ENCODE measurements at regions not wholly inside any gene's neighbourhood (a gene's known extent, or its start where the extent isn't known, plus 50 kb on each side); places are given as distances from the start of the nearest gene placed in this dataset.

GRCh38 chr5:125898851-125899405 is 524.3 kb upstream of the GRAMD2B start:
- ChIA-PET CTCF (no interaction called here), POLR2A (no interaction called here)
- H3K4me2 ChIP-seq (ENCODE audit: insufficient read depth, low read length) = no peak overlapping the region
- H3K36me3 ChIP-seq (ENCODE audit: control insufficient read depth in 2 of 2, extremely low read depth in 1 of 2, insufficient read depth in 2 of 2, low read length in 2 of 2) = no peaks in the 10 kb centered on the region
- no peak for FAIRE-seq
- no peaks in the 10 kb centered on the region for H3K9me3 ChIP-seq (replicated peaks; ENCODE audit: control insufficient read depth, insufficient read depth, low read length)
- H3K9ac ChIP-seq (replicated peaks; ENCODE audit: extremely low read depth, insufficient read depth, low read length) = no peak overlapping the region
- H3K79me2 ChIP-seq (ENCODE audit: control insufficient read depth, insufficient read depth, low read length) = no peaks in the 10 kb centered on the region
- H3K9me1 ChIP-seq (replicated peaks; ENCODE audit: control insufficient read depth, extremely low read depth, insufficient read depth, low read length) = no peaks in the 10 kb centered on the region
- intact Hi-C loops (cut with micrococcal nuclease) (no loop called here), dilution Hi-C loops (cut with MboI; ENCODE audit: extremely low pct_ligation_motif_present, low sequenced_read_pairs) (no loop called here)
- H3K4me1 ChIP-seq (ENCODE audit: control insufficient read depth, extremely low read depth, insufficient read depth, low read length) = no peaks in the 10 kb centered on the region
- no peak overlapping the region for H2AFZ ChIP-seq (ENCODE audit: low read depth, low read length)
- H3K27ac ChIP-seq (ENCODE audit: insufficient read depth, low read depth, low read length) = no peak overlapping the region
- BruUV-seq (replicated peaks) = no TSS peak
- H3K4me3 ChIP-seq (replicated peaks in 1 of 3; ENCODE audit: insufficient read depth in 1 of 3, low read depth in 1 of 3, low read length in 3 of 3) = no peak overlapping the region
- no peak for TF ChIP-seq MYC (IDR thresholded peaks at IDR 0.05; ENCODE audit: low read depth, low read length)
- H3K27me3 ChIP-seq (ENCODE audit: control insufficient read depth in 2 of 2, insufficient read depth in 2 of 2, low read length in 2 of 2) = no peaks in the 10 kb centered on the region
- H4K20me1 ChIP-seq (replicated peaks; ENCODE audit: control insufficient read depth, extremely low read depth, insufficient read depth, low read length) = no peaks in the 10 kb centered on the region
- no peak for DNase-seq (ENCODE audit: low read depth, low spot score)

GRCh38 chr5:125912028-125912427 is 511.2 kb upstream of the GRAMD2B start:
- no peaks in the 10 kb centered on the region for H3K79me2 ChIP-seq (ENCODE audit: control insufficient read depth, insufficient read depth, low read length)
- TF ChIP-seq MYC (IDR thresholded peaks at IDR 0.05; ENCODE audit: low read depth, low read length) (no peak), FOS (IDR thresholded peaks at IDR 0.05; ENCODE audit: borderline replicate concordance, insufficient read depth, low read length) (no peak), EZH2 (IDR thresholded peaks at IDR 0.05; ENCODE audit: borderline replicate concordance, low read depth, low read length, severe bottlenecking) (no peak), GATA2 (IDR thresholded peaks at IDR 0.05; ENCODE audit: insufficient read depth, insufficient read length, low read depth, low read length) (no peak), POLR2AphosphoS5 (IDR thresholded peaks at IDR 0.05; ENCODE audit: insufficient read depth, low read depth, low read length) (no peak), MAX (IDR thresholded peaks at IDR 0.05; ENCODE audit: insufficient read depth, insufficient read length) (no peak), POLR2A (IDR thresholded peaks at IDR 0.05; ENCODE audit: low read depth, low read length) (no peak), JUN (IDR thresholded peaks at IDR 0.05; ENCODE audit: borderline replicate concordance, insufficient read depth, insufficient read length, low read depth) (no peak), CTCF (IDR thresholded peaks at IDR 0.05; ENCODE audit: extremely low read depth in 1 of 2, insufficient read depth in 1 of 2, low read depth in 1 of 2, low read length in 2 of 2) (no peak)
- no peak overlapping the region for H3K4me2 ChIP-seq (ENCODE audit: insufficient read depth, low read length)
- H3K27ac ChIP-seq (ENCODE audit: insufficient read depth, low read depth, low read length) = no peak overlapping the region
- H3K36me3 ChIP-seq (ENCODE audit: control insufficient read depth in 2 of 2, extremely low read depth in 1 of 2, insufficient read depth in 2 of 2, low read length in 2 of 2) = no peaks in the 10 kb centered on the region
- dilution Hi-C loops (cut with MboI; ENCODE audit: extremely low pct_ligation_motif_present, low sequenced_read_pairs) (no loop called here), intact Hi-C loops (cut with micrococcal nuclease) (no loop called here)
- H2AFZ ChIP-seq (ENCODE audit: low read depth, low read length) = no peak overlapping the region
- no peaks in the 10 kb centered on the region for H3K9me1 ChIP-seq (replicated peaks; ENCODE audit: control insufficient read depth, extremely low read depth, insufficient read depth, low read length)
- no peak for FAIRE-seq
- H3K9ac ChIP-seq (replicated peaks; ENCODE audit: extremely low read depth, insufficient read depth, low read length) = no peak overlapping the region
- DNase-seq (ENCODE audit: low read depth, low spot score) = no peak
- ChIA-PET CTCF (interaction anchor here (1.1 to 1.4 kb wide), 2 partner anchors 9 to 76 kb away, joined by 4 to 5 read pairs; no protein-coding TSS in a partner anchor), POLR2A (no interaction called here)
- H3K4me1 ChIP-seq (ENCODE audit: control insufficient read depth, extremely low read depth, insufficient read depth, low read length) = no peaks in the 10 kb centered on the region
- no peaks in the 10 kb centered on the region for H3K27me3 ChIP-seq (ENCODE audit: control insufficient read depth in 2 of 2, insufficient read depth in 2 of 2, low read length in 2 of 2)
- H4K20me1 ChIP-seq (replicated peaks; ENCODE audit: control insufficient read depth, extremely low read depth, insufficient read depth, low read length) = no peaks in the 10 kb centered on the region
- BruUV-seq (replicated peaks) = no TSS peak
- no peaks in the 10 kb centered on the region for H3K9me3 ChIP-seq (replicated peaks; ENCODE audit: control insufficient read depth, insufficient read depth, low read length)
- no peak overlapping the region for H3K4me3 ChIP-seq (replicated peaks in 1 of 3; ENCODE audit: insufficient read depth in 1 of 3, low read depth in 1 of 3, low read length in 3 of 3)

All from endothelial cell of umbilical vein (primary cell).